Erythroblast (primary cell): ENCODE measurements at regions not wholly inside any gene's neighbourhood (a gene's known extent, or its start where the extent isn't known, plus 50 kb on each side); places are given as distances from the start of the nearest gene placed in this dataset.

ENCODE experiments used
- GATA1 ChIP-seq: IDR thresholded peaks from 2 replicates; pipeline ENCODE4 v1.6.1; 2011; ENCODE audit warnings: low read depth, mild to moderate bottlenecking, control low read depth, low read length, moderate library complexity
- POLR2A ChIP-seq: IDR thresholded peaks from 2 replicates; pipeline ENCODE4 v1.6.1; 2011; ENCODE audit warnings: mild to moderate bottlenecking, low read length

DNA sequence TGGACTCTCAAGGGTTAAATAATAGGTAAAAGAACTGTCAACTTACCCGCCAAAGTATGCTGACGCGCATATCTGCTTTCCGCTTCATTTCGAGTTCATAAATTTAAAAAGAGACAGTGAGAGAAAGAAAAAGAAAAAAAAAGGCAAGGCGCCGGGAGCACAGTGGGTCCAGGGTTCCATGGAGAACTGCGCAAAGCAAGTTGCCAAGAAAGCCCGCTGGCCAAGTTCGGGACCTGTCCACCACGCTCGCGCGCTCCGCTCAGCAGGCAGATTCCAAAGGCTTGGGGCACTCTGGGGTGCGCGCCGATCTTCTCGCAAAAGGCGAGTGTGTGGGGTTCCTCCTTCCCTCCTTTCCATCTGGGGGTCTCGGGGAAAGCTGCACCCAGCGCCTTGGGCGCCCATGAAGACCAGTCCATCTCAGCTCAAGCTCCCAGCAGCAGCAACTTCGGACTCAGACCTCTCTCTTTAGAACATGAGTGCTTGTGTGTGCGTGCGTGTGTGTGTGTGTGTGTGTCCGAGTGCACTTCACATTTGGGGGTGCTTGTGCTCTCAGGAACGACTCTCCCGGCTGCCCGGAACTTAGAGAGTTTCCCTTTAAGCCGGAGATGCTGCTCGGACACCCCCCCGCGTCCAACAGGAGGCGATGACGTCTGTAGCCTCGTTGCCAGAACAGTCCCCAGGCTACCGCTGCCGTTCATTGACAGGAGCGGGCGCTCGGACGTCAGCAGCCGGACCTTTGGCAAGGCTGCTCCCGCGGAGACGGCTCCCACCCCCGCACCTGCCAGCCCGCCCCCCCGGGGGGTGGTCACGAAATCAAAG is 180.0 kb downstream of the TBXT start:
- TF ChIP-seq POLR2A, result no peak
- no peak for TF ChIP-seq GATA1
